ENCODE measurements at regions not wholly inside any gene's neighbourhood (a gene's known extent, or its start where the extent isn't known, plus 50 kb on each side); places are given as distances from the start of the nearest gene placed in this dataset.

GRCh38 chr2:217166241-217166850 lies 306.5 kb upstream of the TNP1 start:
- peak; percentile 17 for DNase-seq (ENCODE audit: low read depth, low spot score)

GRCh38 chr2:217165547-217165946 lies 305.7 kb upstream of the TNP1 start:
- no peak for DNase-seq (ENCODE audit: low read depth, low spot score)

- no peak for DNase-seq (ENCODE audit: low read depth, low spot score)
These were observed 304.1 kb upstream of the TNP1 start for GRCh38 chr2:217163987-217164386.

GRCh38 chr2:217162533-217162932 lies 302.7 kb upstream of the TNP1 start:
- DNase-seq (ENCODE audit: low read depth, low spot score) = no peak

- DNase-seq (ENCODE audit: low read depth, low spot score) = no peak
These were observed 301.4 kb upstream of the TNP1 start for GRCh38 chr2:217160978-217161973.

GRCh38 chr2:217160103-217160743 lies 300.4 kb upstream of the TNP1 start:
- no peak for DNase-seq (ENCODE audit: low read depth, low spot score)

- no peak for DNase-seq (ENCODE audit: low read depth, low spot score)
These were observed 299.1 kb upstream of the TNP1 start for GRCh38 chr2:217158928-217159327.

GRCh38 chr2:217157581-217157980 lies 297.7 kb upstream of the TNP1 start:
- no peak for DNase-seq (ENCODE audit: low read depth, low spot score)

GRCh38 chr2:217156801-217157200 lies 296.9 kb upstream of the TNP1 start:
- no peak for DNase-seq (ENCODE audit: low read depth, low spot score)

- no peak for DNase-seq (ENCODE audit: low read depth, low spot score)
These were observed 295.1 kb upstream of the TNP1 start for GRCh38 chr2:217154923-217155322.

GRCh38 chr2:217153510-217153909 lies 293.6 kb upstream of the TNP1 start:
- DNase-seq (ENCODE audit: low read depth, low spot score) = no peak

- DNase-seq (ENCODE audit: low read depth, low spot score) = no peak
These were observed 293.0 kb upstream of the TNP1 start for GRCh38 chr2:217152831-217153230.

- no peak for DNase-seq (ENCODE audit: low read depth, low spot score)
These were observed 291.8 kb upstream of the TNP1 start for GRCh38 chr2:217151509-217152206.

GRCh38 chr2:217150236-217150635 lies 290.4 kb upstream of the TNP1 start:
- DNase-seq (ENCODE audit: low read depth, low spot score) = no peak

- DNase-seq (ENCODE audit: low read depth, low spot score) = no peak
These were observed 289.3 kb upstream of the TNP1 start for GRCh38 chr2:217149087-217149660.

GRCh38 chr2:217147818-217148217 lies 288.0 kb upstream of the TNP1 start:
- DNase-seq (ENCODE audit: low read depth, low spot score) = no peak

GRCh38 chr2:217146956-217147355 lies 287.1 kb upstream of the TNP1 start:
- no peak for DNase-seq (ENCODE audit: low read depth, low spot score)

GRCh38 chr2:217142649-217143266 lies 282.9 kb upstream of the TNP1 start:
- DNase-seq (ENCODE audit: low read depth, low spot score) = peak; percentile 5

- no peak for DNase-seq (ENCODE audit: low read depth, low spot score)
These were observed 278.4 kb upstream of the TNP1 start for GRCh38 chr2:217138284-217138683.

GRCh38 chr2:217127744-217128143 lies 267.9 kb upstream of the TNP1 start:
- DNase-seq (ENCODE audit: low read depth, low spot score) = no peak

GRCh38 chr2:217125014-217125413 lies 265.1 kb upstream of the TNP1 start:
- DNase-seq (ENCODE audit: low read depth, low spot score) = no peak
